Endothelial cell of hepatic sinusoid (primary cell): ENCODE measurements at regions not wholly inside any gene's neighbourhood (a gene's known extent, or its start where the extent isn't known, plus 50 kb on each side); places are given as distances from the start of the nearest gene placed in this dataset.

Experiments
- in situ Hi-C: cut with HindIII; loops from 2 replicates; pipeline ENCODE4 v1.10.0; 2017; ENCODE audit warnings: low sequenced_read_pairs

DNA sequence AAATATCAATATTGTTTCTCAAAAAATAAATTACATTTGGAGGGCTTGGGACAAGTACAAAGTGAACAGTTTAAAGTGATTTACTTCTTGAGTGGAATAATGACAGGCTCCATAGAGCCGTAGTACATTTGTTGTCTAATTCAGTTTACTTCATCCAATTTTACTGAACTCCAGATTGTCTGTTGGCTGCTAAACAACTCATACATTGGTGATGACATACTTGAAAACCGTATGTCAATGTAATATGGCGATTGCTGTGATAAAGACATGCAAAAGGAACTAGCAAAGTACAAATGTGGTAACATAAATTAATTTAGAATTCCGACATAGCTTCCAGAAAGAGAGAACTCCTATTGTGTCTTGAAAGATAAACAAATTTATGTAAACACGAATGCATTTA, 1197.5 kb upstream of the CDH18 start:
- in situ Hi-C loops: loop anchor here (5.0 kb wide), 1 partner anchor 63 kb away; no protein-coding TSS in a partner anchor

DNA sequence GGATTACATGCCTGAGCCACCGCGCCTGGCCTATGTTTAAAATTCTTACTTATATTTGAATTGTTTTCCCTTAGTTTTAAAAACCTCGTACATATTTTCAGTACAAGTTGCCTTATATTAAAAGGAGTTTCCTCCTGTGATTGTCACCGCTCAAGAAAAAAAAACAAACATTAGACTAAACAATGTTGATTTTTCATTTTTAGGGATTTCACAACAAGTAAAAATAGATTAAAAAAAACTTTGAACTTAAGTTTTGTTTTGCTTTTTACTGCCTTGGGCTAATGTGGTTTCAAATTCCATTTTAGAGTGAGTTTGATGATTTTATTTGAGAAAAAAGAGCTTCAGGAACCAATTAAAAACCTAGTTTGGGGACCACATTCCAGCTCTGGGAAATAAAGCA, 1196.6 kb upstream of the CDH18 start:
- in situ Hi-C loops: no loop called here

GRCh38 chr5:21181609-21182125, 1193.7 kb upstream of the CDH18 start:
- in situ Hi-C loops: no loop called here

DNA sequence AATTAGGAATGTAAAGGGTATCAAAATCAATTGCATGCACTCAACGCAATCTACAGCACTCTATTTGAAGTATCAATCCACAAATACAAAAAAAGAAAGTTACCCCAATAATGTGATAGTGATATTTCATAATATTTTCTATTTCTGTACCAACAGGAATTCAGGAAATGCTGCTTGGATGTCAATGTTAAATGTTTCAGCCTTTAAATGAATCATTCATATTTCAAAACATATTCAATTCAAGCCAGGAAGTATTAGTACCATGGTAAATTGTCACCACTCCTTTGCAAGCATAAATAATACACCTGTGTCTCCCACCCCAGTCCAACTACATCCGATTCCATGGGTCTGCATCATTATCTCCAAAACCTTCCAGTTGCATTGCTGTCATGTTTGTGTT, 1185.5 kb upstream of the CDH18 start:
- in situ Hi-C loops: no loop called here

- in situ Hi-C loops: no loop called here
These were observed 1185.0 kb upstream of the CDH18 start for GRCh38 chr5:21173036-21173435.

DNA sequence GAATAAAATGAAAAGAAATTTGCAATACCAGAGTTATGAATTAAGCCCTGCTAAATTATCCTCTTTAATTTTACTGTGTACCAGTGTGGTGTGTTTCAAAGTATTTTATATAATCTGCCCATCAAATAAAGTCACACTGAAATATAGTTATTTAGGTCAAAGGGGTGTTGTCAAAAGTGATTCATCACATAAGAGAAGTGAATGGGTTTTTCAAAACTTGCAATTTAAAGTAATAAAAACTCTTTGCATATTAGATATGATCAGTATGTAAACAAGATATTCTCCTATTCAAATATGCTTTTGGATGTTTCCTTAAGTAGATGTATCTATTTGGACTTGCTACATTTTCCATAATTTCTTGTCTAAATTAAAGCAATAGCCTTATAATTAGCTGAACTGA, 1183.0 kb upstream of the CDH18 start:
- in situ Hi-C loops: no loop called here

DNA sequence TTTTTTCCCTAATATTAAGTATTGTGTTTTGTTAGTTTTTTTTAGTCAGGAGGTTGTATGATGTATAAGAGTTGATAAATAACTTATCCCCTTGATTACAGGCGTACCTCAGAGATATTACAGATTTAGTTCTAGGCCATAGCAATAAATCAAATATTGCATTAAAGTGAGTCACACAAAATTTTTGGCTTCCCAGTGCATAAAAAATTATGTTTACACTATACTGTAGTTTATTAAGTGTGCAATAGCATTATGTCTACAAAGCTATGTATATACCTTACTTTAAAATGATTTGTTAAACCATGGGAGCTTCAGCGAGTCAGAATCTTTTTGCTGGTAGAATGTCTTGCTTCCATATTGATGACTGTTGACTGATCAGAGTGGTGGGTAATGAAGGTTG, 1180.6 kb upstream of the CDH18 start:
- in situ Hi-C loops: no loop called here

GRCh38 chr5:21165344-21165743, 1177.3 kb upstream of the CDH18 start:
- in situ Hi-C loops: no loop called here

DNA sequence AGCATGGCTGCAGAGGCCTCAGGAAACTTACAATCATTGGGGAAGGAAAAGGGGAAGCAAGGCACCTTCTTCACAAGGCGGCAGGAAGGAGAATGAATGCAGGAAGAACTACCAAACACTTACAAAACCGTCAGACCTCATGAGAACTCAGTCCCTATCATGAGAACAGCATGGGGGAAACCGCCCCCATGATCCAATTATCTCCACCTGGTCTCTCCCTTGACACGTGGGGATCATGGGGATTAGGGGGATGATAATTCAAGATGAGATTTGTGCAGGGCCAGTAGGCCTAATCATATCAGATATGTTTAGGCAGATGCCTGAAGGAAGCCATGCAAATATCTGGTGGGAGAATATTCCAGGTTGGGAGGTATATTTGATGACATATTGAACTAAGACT, 1176.4 kb upstream of the CDH18 start:
- in situ Hi-C loops: no loop called here

GRCh38 chr5:21159510-21160059, 1171.6 kb upstream of the CDH18 start:
- in situ Hi-C loops: no loop called here

- in situ Hi-C loops: no loop called here
These were observed 1166.5 kb upstream of the CDH18 start for GRCh38 chr5:21154526-21154925.

DNA sequence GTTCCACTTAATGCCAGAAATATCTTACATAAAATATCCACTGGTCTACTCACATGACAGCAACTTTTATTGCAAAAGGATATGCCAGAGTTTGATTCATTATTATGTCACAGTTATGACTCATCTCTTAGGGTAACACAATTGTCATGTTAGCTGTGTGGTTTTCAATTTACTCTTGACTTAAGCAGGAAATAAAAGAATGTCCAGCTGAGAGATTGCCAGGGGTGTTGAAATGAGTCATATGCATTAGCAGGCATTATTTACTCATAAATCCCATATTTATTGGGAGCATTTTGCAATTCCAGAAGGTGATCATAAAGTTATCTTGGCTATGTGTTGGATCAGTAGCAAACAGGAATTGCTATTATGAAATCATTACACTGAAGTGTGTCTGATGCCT, 1164.6 kb upstream of the CDH18 start:
- in situ Hi-C loops: no loop called here

DNA sequence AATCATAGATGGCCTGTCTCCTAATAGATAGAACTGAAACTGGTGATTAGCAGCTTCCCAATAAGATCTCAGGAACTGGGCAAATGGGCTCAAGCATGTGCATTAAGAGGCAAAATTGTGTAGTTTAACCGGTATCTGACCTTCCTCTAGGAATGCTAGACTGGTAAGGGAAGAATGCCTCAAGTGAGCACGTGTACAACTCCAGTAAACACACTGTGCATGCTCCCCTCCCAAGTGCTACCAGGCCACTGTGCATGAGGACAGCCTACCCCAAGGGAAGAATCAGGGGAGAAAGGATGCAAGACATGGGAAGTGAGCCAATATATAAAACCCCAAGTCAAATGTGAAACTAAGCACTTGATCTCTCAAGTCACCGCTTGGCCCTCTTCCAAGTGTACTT, 1157.4 kb upstream of the CDH18 start:
- in situ Hi-C loops: no loop called here

DNA sequence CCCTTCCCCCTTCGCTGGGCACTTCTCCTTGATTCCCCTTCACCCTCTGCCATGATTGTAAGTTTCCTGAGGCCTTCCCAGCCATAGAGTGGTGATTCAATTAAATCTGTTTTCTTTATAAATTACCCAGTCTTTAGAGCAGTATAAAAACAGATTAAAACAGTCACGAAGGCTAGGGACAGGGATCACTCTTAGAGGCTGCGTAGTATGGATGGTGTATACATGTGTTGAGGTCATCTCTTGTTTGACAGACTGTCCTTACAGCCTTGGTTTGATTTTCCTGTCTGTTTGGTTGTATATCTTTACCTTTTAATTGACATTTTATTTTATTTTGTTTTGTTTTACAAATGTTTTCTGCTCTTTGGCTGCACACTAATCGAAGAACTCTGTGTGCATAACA, 1155.7 kb upstream of the CDH18 start:
- in situ Hi-C loops: no loop called here

- in situ Hi-C loops: no loop called here
These were observed 1154.8 kb upstream of the CDH18 start for GRCh38 chr5:21142791-21143190.

GRCh38 chr5:21140987-21141386, 1153.0 kb upstream of the CDH18 start:
- in situ Hi-C loops: no loop called here

DNA sequence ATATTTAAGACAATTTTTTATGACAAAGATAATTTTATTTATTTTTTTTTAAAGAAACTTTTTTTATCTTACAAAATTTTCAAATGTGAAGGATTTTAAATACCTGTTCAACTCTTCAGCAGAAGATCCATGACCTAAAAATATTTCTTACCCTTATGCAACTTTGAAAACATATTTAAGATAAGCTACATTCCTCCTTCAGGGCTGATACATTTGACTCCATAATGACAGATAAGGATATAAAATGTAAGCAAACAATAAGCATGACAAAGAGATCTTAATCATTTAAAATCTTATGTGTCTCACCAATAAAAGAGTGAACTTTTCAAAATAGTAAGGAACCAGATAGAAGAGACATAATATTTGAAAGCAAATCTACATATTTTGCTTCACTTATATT, 1138.2 kb upstream of the CDH18 start:
- in situ Hi-C loops: no loop called here

- in situ Hi-C loops: no loop called here
These were observed 1137.4 kb upstream of the CDH18 start for GRCh38 chr5:21125238-21125983.

DNA sequence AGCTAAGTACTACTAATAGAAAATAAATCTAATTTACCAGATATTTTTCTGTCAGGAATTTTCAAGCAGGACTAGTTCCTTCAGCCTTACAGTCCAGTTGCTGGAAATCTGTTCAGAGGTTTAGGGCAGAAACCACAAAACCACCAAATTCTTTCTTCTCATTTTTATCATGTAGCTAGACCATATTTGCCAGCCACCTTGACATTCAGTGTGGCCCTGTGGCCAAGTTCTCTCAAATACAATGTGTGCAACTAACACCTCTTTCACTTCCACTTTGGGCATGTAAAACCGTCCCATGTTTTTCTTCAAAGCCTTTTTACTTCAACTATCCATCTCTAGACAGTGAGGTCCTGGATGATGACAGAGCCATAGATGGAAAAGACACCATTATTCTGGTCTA, 1133.2 kb upstream of the CDH18 start:
- in situ Hi-C loops: loop anchor here (5.0 kb wide), 1 partner anchor 66 kb away; no protein-coding TSS in a partner anchor

- in situ Hi-C loops: no loop called here
These were observed 1109.7 kb upstream of the CDH18 start for GRCh38 chr5:21097661-21098060.

DNA sequence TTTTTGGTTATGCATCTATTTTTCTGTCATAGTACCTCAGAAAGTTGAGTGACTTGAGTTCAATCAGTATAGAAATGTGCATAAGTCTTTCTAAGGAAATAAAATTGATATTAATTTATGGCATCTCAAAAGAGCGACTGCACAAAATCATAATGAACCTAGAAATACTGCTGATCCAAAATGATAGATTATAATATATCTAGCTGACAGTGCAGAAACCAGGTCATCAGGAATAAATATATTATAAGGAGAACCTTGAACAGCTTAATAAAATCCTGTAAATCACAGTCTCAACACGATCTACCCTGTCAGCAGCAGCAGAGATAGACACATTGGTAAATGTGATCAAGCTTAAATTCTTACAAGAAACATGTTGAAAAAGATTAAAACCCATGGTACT, 1106.6 kb upstream of the CDH18 start:
- in situ Hi-C loops: no loop called here

DNA sequence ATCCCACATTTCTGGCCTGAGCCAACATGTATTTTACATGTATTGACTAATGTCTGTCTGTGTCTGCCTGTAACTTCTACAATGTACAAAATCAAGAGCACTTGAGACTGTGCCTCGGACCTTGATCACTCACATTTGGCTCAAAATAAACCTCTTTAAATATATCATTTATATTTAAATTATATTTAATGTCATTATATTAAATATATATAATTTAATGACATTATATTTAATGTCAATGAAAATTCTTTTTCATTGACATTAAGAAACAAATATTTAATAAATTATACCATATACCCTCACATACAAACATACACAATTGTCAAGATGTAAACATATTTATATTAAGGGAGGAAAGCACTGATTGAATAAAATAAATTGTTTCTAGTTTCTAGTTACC, 1099.8 kb upstream of the CDH18 start:
- in situ Hi-C loops: no loop called here

- in situ Hi-C loops: no loop called here
These were observed 1097.8 kb upstream of the CDH18 start for GRCh38 chr5:21085791-21086190.
